ENCODE measurements at regions not wholly inside any gene's neighbourhood (a gene's known extent, or its start where the extent isn't known, plus 50 kb on each side); places are given as distances from the start of the nearest gene placed in this dataset.

DNA sequence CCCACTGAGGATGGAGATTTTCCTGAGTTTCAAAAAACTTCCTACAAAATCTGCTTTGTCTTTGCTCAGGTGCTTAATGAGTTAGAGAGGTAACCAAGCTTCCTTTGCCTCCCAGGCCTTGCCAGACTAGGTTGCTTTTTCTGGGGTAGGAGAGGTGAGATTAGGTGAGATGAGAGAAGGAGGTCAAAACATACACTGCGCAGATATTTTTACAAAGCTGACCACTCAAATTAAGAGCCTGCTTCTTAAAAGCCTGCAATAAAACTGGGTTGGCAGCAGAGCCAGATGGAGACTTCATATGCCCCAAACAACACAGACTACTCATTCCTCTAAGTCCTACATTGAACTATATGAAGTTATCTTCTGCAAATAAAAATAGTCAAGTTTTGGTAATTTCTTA is 352.5 kb downstream of the NUF2 start:
- TF ChIP-seq, protein P1, sequence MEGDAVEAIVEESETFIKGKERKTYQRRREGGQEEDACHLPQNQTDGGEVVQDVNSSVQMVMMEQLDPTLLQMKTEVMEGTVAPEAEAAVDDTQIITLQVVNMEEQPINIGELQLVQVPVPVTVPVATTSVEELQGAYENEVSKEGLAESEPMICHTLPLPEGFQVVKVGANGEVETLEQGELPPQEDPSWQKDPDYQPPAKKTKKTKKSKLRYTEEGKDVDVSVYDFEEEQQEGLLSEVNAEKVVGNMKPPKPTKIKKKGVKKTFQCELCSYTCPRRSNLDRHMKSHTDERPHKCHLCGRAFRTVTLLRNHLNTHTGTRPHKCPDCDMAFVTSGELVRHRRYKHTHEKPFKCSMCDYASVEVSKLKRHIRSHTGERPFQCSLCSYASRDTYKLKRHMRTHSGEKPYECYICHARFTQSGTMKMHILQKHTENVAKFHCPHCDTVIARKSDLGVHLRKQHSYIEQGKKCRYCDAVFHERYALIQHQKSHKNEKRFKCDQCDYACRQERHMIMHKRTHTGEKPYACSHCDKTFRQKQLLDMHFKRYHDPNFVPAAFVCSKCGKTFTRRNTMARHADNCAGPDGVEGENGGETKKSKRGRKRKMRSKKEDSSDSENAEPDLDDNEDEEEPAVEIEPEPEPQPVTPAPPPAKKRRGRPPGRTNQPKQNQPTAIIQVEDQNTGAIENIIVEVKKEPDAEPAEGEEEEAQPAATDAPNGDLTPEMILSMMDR (IDR thresholded peaks at IDR 0.05 in 4 of 5, conservative IDR thresholded peaks at IDR 0.05 in 1 of 5), result no peak
- no peak for TF ChIP-seq POLR2A (IDR thresholded peaks at IDR 0.05)

Measured in gastrocnemius medialis (tissue), 4 donors.